Left lung (tissue), 4 donors: ENCODE measurements at regions not wholly inside any gene's neighbourhood (a gene's known extent, or its start where the extent isn't known, plus 50 kb on each side); places are given as distances from the start of the nearest gene placed in this dataset.
A peak's percentile ranks its signal among the peaks of the same experiment; 100 is the strongest.

ENCODE experiments used
- ATAC-seq: fragments of 200-7000 bp; cut with Tn5 transposase; one replicate; pipeline ENCODE4 v1.9.1; 2020; ENCODE audit warnings: moderate library complexity
- DNase-seq, 4 donors: peaks; one replicate each; pipeline ENCODE4 v3.0.0-alpha.2; 2013 to 2020
- H3K27ac ChIP-seq, 2 donors: fragments of 200-600 bp; sonication (generic) in 1 of 2; one replicate each; pipeline versions ENCODE4 v1.5.0 to v1.8.0; 2020 to 2021
- H3K27me3 ChIP-seq, 2 donors: fragments of 200-600 bp; sonication (generic) in 1 of 2; one replicate each; pipeline versions ENCODE4 v1.5.0 to v1.8.0; 2020 to 2021
- H3K36me3 ChIP-seq, 2 donors: fragments of 200-600 bp; sonication (generic) in 1 of 2; one replicate each; pipeline versions ENCODE4 v1.5.0 to v1.8.0; 2020 to 2021
- H3K4me1 ChIP-seq, 2 donors: fragments of 200-600 bp; one replicate each; pipeline ENCODE4 v1.8.0; 2021
- H3K4me3 ChIP-seq, 2 donors: fragments of 200-600 bp; sonication (generic) in 1 of 2; one replicate each; pipeline versions ENCODE4 v1.5.0 to v1.8.0; 2020 to 2021; ENCODE audit warnings: mild to moderate bottlenecking in 1 of 2
- H3K9me3 ChIP-seq, 2 donors: fragments of 200-600 bp; sonication (generic) in 1 of 2; one replicate each; pipeline versions ENCODE4 v1.5.0 to v1.8.0; 2020 to 2021
- intact Hi-C, 2 donors: fragments of 100-400 bp; cut with DNase I; formaldehyde crosslinking; loops; one replicate each; pipeline versions ENCODE4 v1.11.2 to v1.14.2; 2022
- TF ChIP-seq, protein P1 (sequence below), 2 donors: fragments of 200-600 bp; sonication (generic) in 1 of 2; IDR thresholded peaks; one replicate each; pipeline versions ENCODE4 v1.5.0 to v1.8.0; 2021; ENCODE audit warnings: antibody characterized with exemption in 2 of 2
- donor health status: DM: no; HTN: yes; CAD: no.
- donor health status: DM: no; HTN: no; CAD: no.

- Histone ChIP-seq H3K36me3 (no peaks in the 10 kb centered on the region), H3K9me3 (peaks cover 0 to 2% of the 10 kb centered on the region in 2 donors), H3K4me1 (peaks cover 0 to 6% of the 10 kb centered on the region in 2 donors), H3K27me3 (no peaks in the 10 kb centered on the region), H3K27ac (no peak overlapping the region), H3K4me3 (no peak overlapping the region)
- ATAC-seq (no peak), DNase-seq (peak in 2 of 4 donors; percentile 25 to 31)
- TF ChIP-seq, protein P1, sequence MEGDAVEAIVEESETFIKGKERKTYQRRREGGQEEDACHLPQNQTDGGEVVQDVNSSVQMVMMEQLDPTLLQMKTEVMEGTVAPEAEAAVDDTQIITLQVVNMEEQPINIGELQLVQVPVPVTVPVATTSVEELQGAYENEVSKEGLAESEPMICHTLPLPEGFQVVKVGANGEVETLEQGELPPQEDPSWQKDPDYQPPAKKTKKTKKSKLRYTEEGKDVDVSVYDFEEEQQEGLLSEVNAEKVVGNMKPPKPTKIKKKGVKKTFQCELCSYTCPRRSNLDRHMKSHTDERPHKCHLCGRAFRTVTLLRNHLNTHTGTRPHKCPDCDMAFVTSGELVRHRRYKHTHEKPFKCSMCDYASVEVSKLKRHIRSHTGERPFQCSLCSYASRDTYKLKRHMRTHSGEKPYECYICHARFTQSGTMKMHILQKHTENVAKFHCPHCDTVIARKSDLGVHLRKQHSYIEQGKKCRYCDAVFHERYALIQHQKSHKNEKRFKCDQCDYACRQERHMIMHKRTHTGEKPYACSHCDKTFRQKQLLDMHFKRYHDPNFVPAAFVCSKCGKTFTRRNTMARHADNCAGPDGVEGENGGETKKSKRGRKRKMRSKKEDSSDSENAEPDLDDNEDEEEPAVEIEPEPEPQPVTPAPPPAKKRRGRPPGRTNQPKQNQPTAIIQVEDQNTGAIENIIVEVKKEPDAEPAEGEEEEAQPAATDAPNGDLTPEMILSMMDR (IDR thresholded peaks at IDR 0.05): no peak
- intact Hi-C loops: no loop called here
These were observed 117.1 kb downstream of the AKAP11 start for GRCh38 chr13:42389041-42389440.

- Histone ChIP-seq H3K36me3 (no peaks in the 10 kb centered on the region), H3K27me3 (no peaks in the 10 kb centered on the region), H3K9me3 (no peaks in the 10 kb centered on the region), H3K4me3 (no peak overlapping the region), H3K27ac (no peak overlapping the region), H3K4me1 (peaks cover 0 to 6% of the 10 kb centered on the region in 2 donors)
- ATAC-seq: no peak
- TF ChIP-seq, protein P1 (IDR thresholded peaks at IDR 0.05): no peak
- intact Hi-C loops: no loop called here
- DNase-seq: no peak
These were observed 120.2 kb downstream of the AKAP11 start for GRCh38 chr13:42392180-42392579.

GRCh38 chr13:42392716-42393572 is 121.0 kb downstream of the AKAP11 start:
- DNase-seq (no peak), ATAC-seq (no peak)
- Histone ChIP-seq H3K4me3 (no peak overlapping the region), H3K27me3 (no peaks in the 10 kb centered on the region), H3K36me3 (no peaks in the 10 kb centered on the region), H3K9me3 (no peaks in the 10 kb centered on the region), H3K27ac (no peak overlapping the region), H3K4me1 (peaks cover 0 to 6% of the 10 kb centered on the region in 2 donors)
- intact Hi-C loops: no loop called here
- TF ChIP-seq, protein P1 (IDR thresholded peaks at IDR 0.05): no peak

DNA sequence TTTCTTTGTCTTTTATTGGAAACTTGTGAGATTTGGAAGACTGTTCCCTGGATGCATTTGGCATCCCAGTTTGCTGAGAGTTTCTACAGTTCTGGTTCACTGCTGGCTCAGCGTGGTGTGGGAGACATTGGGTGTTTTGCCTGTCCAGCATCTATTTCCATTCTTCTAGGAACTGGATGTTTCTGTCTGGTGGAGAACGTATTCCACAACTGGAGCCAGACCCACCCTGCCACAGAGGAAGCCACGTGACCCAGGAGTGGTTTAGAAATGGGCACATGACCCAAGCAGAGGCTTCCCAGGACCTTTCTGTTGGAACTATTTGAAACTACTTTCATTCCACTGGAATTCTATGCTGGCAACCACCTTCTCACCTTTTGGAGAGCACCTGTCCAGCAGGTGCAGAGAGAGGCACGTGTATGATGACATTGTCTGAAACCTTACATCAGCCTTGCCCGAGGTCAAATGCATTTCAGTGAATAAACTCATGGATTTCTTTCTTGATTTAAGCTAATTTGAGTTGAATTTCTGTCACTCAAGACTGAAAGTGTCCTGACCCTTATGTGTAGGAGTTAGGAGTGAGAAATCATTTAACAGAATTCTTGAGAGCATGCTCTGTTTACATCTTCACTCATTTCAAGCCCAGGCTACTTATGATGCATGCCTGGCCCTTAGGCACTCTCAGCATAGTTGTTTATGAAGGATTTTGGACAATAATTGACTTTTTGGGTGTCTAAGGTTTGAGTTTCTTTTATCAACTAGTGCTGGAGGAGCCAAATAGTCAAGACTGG is 121.8 kb downstream of the AKAP11 start:
- ATAC-seq (peak; percentile 33), DNase-seq (no peak)

More for the DNA sequence above, 121.8 kb downstream of the AKAP11 start:
- Histone ChIP-seq H3K9me3 (no peaks in the 10 kb centered on the region), H3K27me3 (no peaks in the 10 kb centered on the region), H3K27ac (peak overlapping the region in 1 of 2 donors; percentile 29), H3K4me3 (no peak overlapping the region), H3K4me1 (peaks cover 0 to 6% of the 10 kb centered on the region in 2 donors), H3K36me3 (no peaks in the 10 kb centered on the region)
- intact Hi-C loops: no loop called here
- TF ChIP-seq, protein P1 (IDR thresholded peaks at IDR 0.05): no peak
